BLaER1 (cell line): ENCODE measurements at regions not wholly inside any gene's neighbourhood (a gene's known extent, or its start where the extent isn't known, plus 50 kb on each side); places are given as distances from the start of the nearest gene placed in this dataset.

ENCODE experiments used
- H3K27ac ChIP-seq: shearing (Covaris generic); formaldehyde crosslinking; 2 replicates; pipeline ENCODE4 v1.8.1; 2022
- H3K27me3 ChIP-seq: shearing (Covaris generic); formaldehyde crosslinking; 2 replicates; pipeline ENCODE4 v1.8.1; 2022
- H3K36me3 ChIP-seq: shearing (Covaris generic); formaldehyde crosslinking; 2 replicates; pipeline ENCODE4 v1.8.1; 2022
- H3K4me1 ChIP-seq: shearing (Covaris generic); formaldehyde crosslinking; 2 replicates; pipeline ENCODE4 v1.8.1; 2022
- H3K4me2 ChIP-seq: shearing (Covaris generic); formaldehyde crosslinking; 2 replicates; pipeline ENCODE4 v1.8.1; 2022
- H3K4me3 ChIP-seq: shearing (Covaris generic); formaldehyde crosslinking; 2 replicates; pipeline ENCODE4 v1.8.1; 2022
- H3K9ac ChIP-seq: shearing (Covaris generic); formaldehyde crosslinking; 2 replicates; pipeline ENCODE4 v1.8.1; 2022
- H3K9me3 ChIP-seq: shearing (Covaris generic); formaldehyde crosslinking; 2 replicates; pipeline ENCODE4 v1.8.1; 2022
- H4K20me1 ChIP-seq: shearing (Covaris generic); formaldehyde crosslinking; 2 replicates; pipeline ENCODE4 v1.8.1; 2022
- Cebpa-rat ChIP-seq: shearing (Covaris generic); IDR thresholded peaks from 2 replicates; pipeline ENCODE4 v1.8.1; 2022

- H3K9me3 ChIP-seq = no peaks in the 10 kb centered on the region
- no peaks in the 10 kb centered on the region for H3K27me3 ChIP-seq
- H3K27ac ChIP-seq = no peak overlapping the region
- no peaks in the 10 kb centered on the region for H4K20me1 ChIP-seq
- no peaks in the 10 kb centered on the region for H3K4me1 ChIP-seq
- no peaks in the 10 kb centered on the region for H3K36me3 ChIP-seq
- H3K4me2 ChIP-seq = no peak overlapping the region
- no peak for TF ChIP-seq Cebpa-rat
- no peak overlapping the region for H3K4me3 ChIP-seq
- H3K9ac ChIP-seq = no peak overlapping the region
These were observed 991.4 kb downstream of the ARAP2 start for GRCh38 chr4:35252866-35253265.

- Histone ChIP-seq H3K9ac (no peak overlapping the region), H3K36me3 (no peaks in the 10 kb centered on the region), H4K20me1 (no peaks in the 10 kb centered on the region)
These were observed 991.0 kb downstream of the ARAP2 start for GRCh38 chr4:35253331-35253730.

GRCh38 chr4:35286434-35286833 is 957.9 kb downstream of the ARAP2 start:
- Histone ChIP-seq H3K27ac (no peak overlapping the region), H3K36me3 (no peaks in the 10 kb centered on the region), H3K4me3 (no peak overlapping the region), H3K27me3 (no peaks in the 10 kb centered on the region), H3K9me3 (no peaks in the 10 kb centered on the region), H4K20me1 (no peaks in the 10 kb centered on the region), H3K4me1 (no peaks in the 10 kb centered on the region), H3K9ac (no peak overlapping the region), H3K4me2 (no peak overlapping the region)
- TF ChIP-seq Cebpa-rat = no peak

More at GRCh38 chr4:35253331-35253730, 991.0 kb downstream of the ARAP2 start:
- H3K27ac ChIP-seq = no peak overlapping the region
- H3K9me3 ChIP-seq = no peaks in the 10 kb centered on the region
- H3K4me3 ChIP-seq = no peak overlapping the region
- no peaks in the 10 kb centered on the region for H3K27me3 ChIP-seq
- TF ChIP-seq Cebpa-rat = no peak
- no peaks in the 10 kb centered on the region for H3K4me1 ChIP-seq
- no peak overlapping the region for H3K4me2 ChIP-seq

- Histone ChIP-seq H3K4me3 (no peak overlapping the region), H3K9me3 (no peaks in the 10 kb centered on the region), H4K20me1 (no peaks in the 10 kb centered on the region), H3K4me1 (no peaks in the 10 kb centered on the region), H3K4me2 (no peak overlapping the region), H3K27me3 (no peaks in the 10 kb centered on the region), H3K27ac (no peak overlapping the region), H3K36me3 (no peaks in the 10 kb centered on the region), H3K9ac (no peak overlapping the region)
- no peak for TF ChIP-seq Cebpa-rat
These were observed 943.1 kb downstream of the ARAP2 start for GRCh38 chr4:35300996-35301774.

- H3K27me3 ChIP-seq = no peaks in the 10 kb centered on the region
- H3K27ac ChIP-seq = no peak overlapping the region
- no peaks in the 10 kb centered on the region for H3K36me3 ChIP-seq
- H3K4me1 ChIP-seq = no peaks in the 10 kb centered on the region
- no peaks in the 10 kb centered on the region for H4K20me1 ChIP-seq
- no peak for TF ChIP-seq Cebpa-rat
- no peaks in the 10 kb centered on the region for H3K9me3 ChIP-seq
- H3K4me2 ChIP-seq = no peak overlapping the region
- no peak overlapping the region for H3K4me3 ChIP-seq
- H3K9ac ChIP-seq = no peak overlapping the region
These were observed 928.9 kb downstream of the ARAP2 start for GRCh38 chr4:35315419-35315818.

- no peak overlapping the region for H3K4me3 ChIP-seq
- no peak overlapping the region for H3K27ac ChIP-seq
- no peak overlapping the region for H3K9ac ChIP-seq
- H4K20me1 ChIP-seq = no peaks in the 10 kb centered on the region
- H3K4me2 ChIP-seq = no peak overlapping the region
- H3K4me1 ChIP-seq = no peaks in the 10 kb centered on the region
- no peaks in the 10 kb centered on the region for H3K9me3 ChIP-seq
- H3K36me3 ChIP-seq = no peaks in the 10 kb centered on the region
- no peak for TF ChIP-seq Cebpa-rat
- no peaks in the 10 kb centered on the region for H3K27me3 ChIP-seq
These were observed 918.3 kb downstream of the ARAP2 start for GRCh38 chr4:35325908-35326453.

- Histone ChIP-seq H3K27me3 (no peaks in the 10 kb centered on the region), H3K4me3 (no peak overlapping the region), H4K20me1 (no peaks in the 10 kb centered on the region), H3K4me1 (peaks cover 19% of the 10 kb centered on the region; the same call in 1 of the 2 replicates), H3K9me3 (no peaks in the 10 kb centered on the region), H3K27ac (peak overlapping the region; percentile 78), H3K36me3 (no peaks in the 10 kb centered on the region), H3K9ac (no peak overlapping the region), H3K4me2 (peak overlapping the region; percentile 38; the same call in 1 of the 2 replicates)
- TF ChIP-seq Cebpa-rat = no peak
These were observed 901.5 kb downstream of the ARAP2 start for GRCh38 chr4:35342833-35343232.

GRCh38 chr4:35347276-35347675 is 897.0 kb downstream of the ARAP2 start:
- H3K27me3 ChIP-seq = no peaks in the 10 kb centered on the region
- no peak overlapping the region for H3K4me3 ChIP-seq
- H3K27ac ChIP-seq = no peak overlapping the region
- TF ChIP-seq Cebpa-rat = no peak
- peaks cover 26% of the 10 kb centered on the region for H3K9me3 ChIP-seq
- H3K4me2 ChIP-seq = no peak overlapping the region
- no peaks in the 10 kb centered on the region for H3K36me3 ChIP-seq
- no peak overlapping the region for H3K9ac ChIP-seq
- H4K20me1 ChIP-seq = no peaks in the 10 kb centered on the region
- peaks cover 18% of the 10 kb centered on the region; the same call in 1 of the 2 replicates for H3K4me1 ChIP-seq

- no peak overlapping the region for H3K9ac ChIP-seq
- no peak for TF ChIP-seq Cebpa-rat
- H3K4me3 ChIP-seq = no peak overlapping the region
- no peak overlapping the region for H3K27ac ChIP-seq
- no peaks in the 10 kb centered on the region for H3K27me3 ChIP-seq
- no peaks in the 10 kb centered on the region for H3K4me1 ChIP-seq
- H3K9me3 ChIP-seq = no peaks in the 10 kb centered on the region
- no peaks in the 10 kb centered on the region for H4K20me1 ChIP-seq
- H3K4me2 ChIP-seq = no peak overlapping the region
- no peaks in the 10 kb centered on the region for H3K36me3 ChIP-seq
These were observed 886.2 kb downstream of the ARAP2 start for GRCh38 chr4:35358001-35358584.

GRCh38 chr4:35364321-35364870 is 879.9 kb downstream of the ARAP2 start:
- Histone ChIP-seq H3K27me3 (no peaks in the 10 kb centered on the region), H3K4me1 (no peaks in the 10 kb centered on the region), H3K9me3 (no peaks in the 10 kb centered on the region), H4K20me1 (no peaks in the 10 kb centered on the region), H3K36me3 (no peaks in the 10 kb centered on the region), H3K4me3 (no peak overlapping the region), H3K27ac (no peak overlapping the region), H3K4me2 (no peak overlapping the region), H3K9ac (no peak overlapping the region)
- no peak for TF ChIP-seq Cebpa-rat
